NCI-H69 (cell line): ENCODE measurements at regions not wholly inside any gene's neighbourhood (a gene's known extent, or its start where the extent isn't known, plus 50 kb on each side); places are given as distances from the start of the nearest gene placed in this dataset.
"Not testable (repeated sequence)": the region's sequence is repeated elsewhere in the genome, so short reads cannot be mapped to it uniquely, and the experiment has no call there.

Experiments used
- DNase-seq: peaks from one replicate; lab custom pipeline; 2025; lab: John Stamatoyannopoulos, UW

GRCh38 chr18:34528177-34528576 lies 181.9 kb upstream of the DTNA start:
- DNase-seq = no peak

GRCh38 chr18:34529358-34530335 lies 180.5 kb upstream of the DTNA start:
- DNase-seq = peak; percentile 33

GRCh38 chr18:34531110-34531509 lies 179.0 kb upstream of the DTNA start:
- DNase-seq = no peak

GRCh38 chr18:34534642-34535041 lies 175.5 kb upstream of the DTNA start:
- not testable (repeated sequence) for DNase-seq

- no peak for DNase-seq
Measured at GRCh38 chr18:34540897-34541296, 169.2 kb upstream of the DTNA start.

- DNase-seq = no peak
Measured at GRCh38 chr18:34542625-34543024, 167.5 kb upstream of the DTNA start.

- peak; percentile 37 for DNase-seq
Measured at GRCh38 chr18:34543356-34543755, 166.7 kb upstream of the DTNA start.

GRCh38 chr18:34543945-34544344 lies 166.2 kb upstream of the DTNA start:
- DNase-seq = peak; percentile 40

GRCh38 chr18:34544930-34545329 lies 165.2 kb upstream of the DTNA start:
- DNase-seq = peak; percentile 86

GRCh38 chr18:34548120-34548972 lies 161.8 kb upstream of the DTNA start:
- DNase-seq = no peak

GRCh38 chr18:34548973-34549294 lies 161.2 kb upstream of the DTNA start:
- no peak for DNase-seq

GRCh38 chr18:34549367-34549766 lies 160.7 kb upstream of the DTNA start:
- no peak for DNase-seq

GRCh38 chr18:34550156-34550555 lies 159.9 kb upstream of the DTNA start:
- DNase-seq = no peak

- peak; percentile 69 for DNase-seq
Measured at GRCh38 chr18:34550902-34551301, 159.2 kb upstream of the DTNA start.

GRCh38 chr18:34551824-34552223 lies 158.3 kb upstream of the DTNA start:
- no peak for DNase-seq

- DNase-seq = no peak
Measured at GRCh38 chr18:34562252-34562870, 147.7 kb upstream of the DTNA start.

GRCh38 chr18:34567857-34568256 lies 142.2 kb upstream of the DTNA start:
- no peak for DNase-seq

GRCh38 chr18:34576622-34577021 lies 133.5 kb upstream of the DTNA start:
- no peak for DNase-seq

- DNase-seq = no peak
Measured at GRCh38 chr18:34583895-34584294, 126.2 kb upstream of the DTNA start.

GRCh38 chr18:34590503-34590902 lies 119.6 kb upstream of the DTNA start:
- DNase-seq = no peak

GRCh38 chr18:34591920-34592444 lies 118.1 kb upstream of the DTNA start:
- DNase-seq = no peak

GRCh38 chr18:34592481-34592880 lies 117.6 kb upstream of the DTNA start:
- no peak for DNase-seq
